A549 (cell line): ENCODE measurements at regions not wholly inside any gene's neighbourhood (a gene's known extent, or its start where the extent isn't known, plus 50 kb on each side); places are given as distances from the start of the nearest gene placed in this dataset.

ENCODE experiments used
- ATAC-seq, 2 experiments: fragments of 200-7000 bp in 1 of 2; fragments of >200 bp in 1 of 2; cut with Nextera tagmentation in 1 of 2; cut with Tn5 transposase in 1 of 2; 3 replicates each; pipeline versions ENCODE4 v1.8.0 to v1.9.1; 2018 to 2020; ENCODE audit warnings: mild to moderate bottlenecking in 1 of 2, moderate library complexity in 1 of 2
- CTCF ChIA-PET: fragments of 300-600 bp; sonication (Branson Sonifier 250); formaldehyde crosslinking; extraction: SDS; loops from one replicate; lab custom pipeline; 2021; ENCODE audit warnings: antibody characterized with exemption, inconsistent platforms; lab: Yijun Ruan, JAX
- POLR2A ChIA-PET: fragments of 350-600 bp; formaldehyde crosslinking; extraction: SDS; loops from one replicate; lab custom pipeline; 2021; ENCODE audit warnings: antibody characterized with exemption, inconsistent platforms; lab: Yijun Ruan, JAX
- DNase-seq, 2 experiments: peaks; one replicate each; pipeline versions ENCODE4 v3.0.0 to v3.0.0-alpha.2; 2011 to 2016; ENCODE audit warnings: low read depth in 1 of 2, low spot score in 1 of 2
- FAIRE-seq: peaks from 2 replicates; lab custom pipeline; 2011; peaks lifted over from hg19 to GRCh38; lab: Jason Lieb, UNC
- H3K27ac ChIP-seq, 2 experiments: fragments of >200 bp; sonication (Bioruptor Twin); formaldehyde crosslinking; 3 replicates each; pipeline ENCODE4 v1.5.1; 2016 to 2017
- H3K4me1 ChIP-seq: fragments of >200 bp; sonication (Bioruptor Twin); formaldehyde crosslinking; 3 replicates; pipeline ENCODE4 v1.6.1; 2016
- H3K4me2 ChIP-seq: fragments of >200 bp; sonication (Bioruptor Twin); formaldehyde crosslinking; 3 replicates; pipeline ENCODE4 v1.6.1; 2016
- H3K4me3 ChIP-seq: fragments of >200 bp; sonication (Bioruptor Twin); formaldehyde crosslinking; 3 replicates; pipeline ENCODE4 v1.5.1; 2016
- H3K9me3 ChIP-seq: fragments of >200 bp; sonication (Bioruptor Twin); formaldehyde crosslinking; 3 replicates; pipeline ENCODE4 v1.6.1; 2016
- CBX8 ChIP-seq: fragments of 200-600 bp; sonication (generic); IDR thresholded peaks from 2 replicates; pipeline ENCODE4 v1.6.1; 2016
- CEBPB ChIP-seq, 2 experiments: fragments of >200 bp in 1 of 2; sonication (Bioruptor Twin) in 1 of 2; formaldehyde crosslinking in 1 of 2; IDR thresholded peaks; 2 replicates each; pipeline ENCODE4 v1.6.1; 2012 to 2016
- EHF ChIP-seq: fragments of 250-450 bp; sonication (Bioruptor Pico); IDR thresholded peaks from 2 replicates; pipeline ENCODE4 v1.5.0; 2020; ENCODE audit warnings: mild to moderate bottlenecking
- GATA3 ChIP-seq: IDR thresholded peaks from 2 replicates; pipeline ENCODE4 v1.6.1; 2012; ENCODE audit warnings: borderline replicate concordance
- HDAC2 ChIP-seq: fragments of 200-600 bp; sonication (generic); IDR thresholded peaks from 2 replicates; pipeline ENCODE4 v1.6.1; 2016
- HEYL ChIP-seq: fragments of 250-450 bp; sonication (Bioruptor Pico); IDR thresholded peaks from 2 replicates; pipeline ENCODE4 v1.8.0; 2021; ENCODE audit warnings: mild to moderate bottlenecking, moderate library complexity
- HOXA7 ChIP-seq: fragments of 250-450 bp; sonication (Bioruptor Pico); IDR thresholded peaks from 2 replicates; pipeline ENCODE4 v1.5.0; 2020; ENCODE audit warnings: mild to moderate bottlenecking, moderate library complexity
- HOXB13 ChIP-seq: fragments of 250-450 bp; sonication (Bioruptor Pico); IDR thresholded peaks from 2 replicates; pipeline ENCODE4 v1.5.0; 2020; ENCODE audit warnings: low read depth, mild to moderate bottlenecking, moderate library complexity
- HOXB5 ChIP-seq: fragments of 250-450 bp; sonication (Bioruptor Pico); IDR thresholded peaks from 2 replicates; pipeline ENCODE4 v1.5.0; 2020; ENCODE audit warnings: mild to moderate bottlenecking, moderate library complexity
- KDM1A ChIP-seq: fragments of 200-600 bp; sonication (generic); IDR thresholded peaks from 2 replicates; pipeline ENCODE4 v1.6.1; 2016; ENCODE audit warnings: low read depth, mild to moderate bottlenecking
- MAFK ChIP-seq: fragments of 450-650 bp; IDR thresholded peaks from 2 replicates; pipeline ENCODE4 v1.6.1; 2014; ENCODE audit not compliant: partially characterized antibody
- MYC ChIP-seq: IDR thresholded peaks from 2 replicates; pipeline ENCODE4 v1.6.1; 2012; ENCODE audit warnings: mild to moderate bottlenecking, inconsistent platforms, low read length, improper control_type of control experiment, borderline replicate concordance
- NPAS2 ChIP-seq: fragments of 250-450 bp; sonication (Bioruptor Pico); IDR thresholded peaks from 2 replicates; pipeline ENCODE4 v1.8.0; 2022; ENCODE audit warnings: mild to moderate bottlenecking, moderate library complexity, borderline replicate concordance
- POLR2AphosphoS2 ChIP-seq: conservative IDR thresholded peaks from 2 replicates; pipeline ENCODE4 v1.6.1; 2012; ENCODE audit warnings: low read length, improper control_type of control experiment, inconsistent platforms
- RNF2 ChIP-seq: fragments of 200-600 bp; sonication (generic); IDR thresholded peaks from 2 replicates; pipeline ENCODE4 v1.6.1; 2016; ENCODE audit warnings: low read depth, mild to moderate bottlenecking, antibody characterized with exemption, moderate library complexity, borderline replicate concordance
- SREBF2 ChIP-seq: fragments of 450-650 bp; IDR thresholded peaks from 2 replicates; pipeline ENCODE4 v1.6.1; 2014; ENCODE audit warnings: mild to moderate bottlenecking, moderate library complexity
- TP53 ChIP-seq: fragments of 250-450 bp; sonication (Bioruptor Pico); IDR thresholded peaks from 2 replicates; pipeline ENCODE4 v1.5.0; 2021; ENCODE audit warnings: mild to moderate bottlenecking, moderate library complexity
- ZFP36 ChIP-seq: fragments of 450-650 bp; IDR thresholded peaks from 2 replicates; pipeline ENCODE4 v1.6.1; 2014; ENCODE audit warnings: borderline replicate concordance; ENCODE audit not compliant: partially characterized antibody
- ZNF302 ChIP-seq: fragments of 250-450 bp; sonication (Bioruptor Pico); IDR thresholded peaks from 2 replicates; pipeline ENCODE4 v1.9.0; 2021; ENCODE audit warnings: inconsistent platforms, mild to moderate bottlenecking, moderate library complexity
- TF ChIP-seq, protein P1 (sequence below): fragments of 250-450 bp; sonication (Bioruptor Pico); IDR thresholded peaks from 2 replicates; pipeline ENCODE4 v1.5.0; 2021; ENCODE audit warnings: mild to moderate bottlenecking, moderate library complexity, borderline replicate concordance
- TF ChIP-seq, protein P2 (sequence below): fragments of 250-450 bp; sonication (Bioruptor Pico); IDR thresholded peaks from 2 replicates; pipeline ENCODE4 v1.5.0; 2020; ENCODE audit warnings: low read depth, mild to moderate bottlenecking, moderate library complexity
- TF ChIP-seq, protein P3 (sequence below): fragments of >200 bp; sonication (Bioruptor Twin); formaldehyde crosslinking; IDR thresholded peaks from 2 replicates; pipeline ENCODE4 v1.6.1; 2016
- TF ChIP-seq, protein P4 (sequence below): IDR thresholded peaks from 2 replicates; pipeline ENCODE4 v1.6.1; 2012; ENCODE audit warnings: low read depth, borderline replicate concordance
- TF ChIP-seq, protein P5 (sequence below): fragments of >200 bp; sonication (Bioruptor Twin); formaldehyde crosslinking; IDR thresholded peaks from 3 replicates; pipeline ENCODE4 v1.5.1; 2016

DNA sequence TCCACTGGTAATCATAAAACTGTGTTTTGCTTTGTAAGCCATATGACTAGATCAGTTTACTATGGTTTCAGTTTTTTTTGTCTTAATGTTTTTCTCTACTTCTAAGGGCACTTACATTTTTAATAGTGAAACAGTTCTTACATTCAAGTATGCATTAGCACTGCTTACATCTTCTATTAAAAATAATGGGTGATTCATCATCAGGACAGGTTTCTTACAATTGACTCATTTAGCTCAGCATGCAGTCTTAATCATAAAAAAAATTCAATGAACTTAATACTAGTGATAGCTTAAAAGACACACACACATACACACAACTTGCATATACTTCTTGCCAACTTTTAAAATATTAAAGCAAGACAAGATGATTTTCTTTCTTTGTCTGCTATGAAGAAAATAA lies 845.7 kb upstream of the USP15 start:
- DNase-seq = no peak
- TF ChIP-seq TP53 (CRISPR knock-in tag) (no peak), MAFK (no peak), HOXB13 (CRISPR knock-in tag) (no peak), POLR2AphosphoS2 (no peak), EHF (CRISPR knock-in tag) (no peak), KDM1A (no peak), GATA3 (no peak), CBX8 (no peak), NPAS2 (no peak)
- TF ChIP-seq, protein P1, sequence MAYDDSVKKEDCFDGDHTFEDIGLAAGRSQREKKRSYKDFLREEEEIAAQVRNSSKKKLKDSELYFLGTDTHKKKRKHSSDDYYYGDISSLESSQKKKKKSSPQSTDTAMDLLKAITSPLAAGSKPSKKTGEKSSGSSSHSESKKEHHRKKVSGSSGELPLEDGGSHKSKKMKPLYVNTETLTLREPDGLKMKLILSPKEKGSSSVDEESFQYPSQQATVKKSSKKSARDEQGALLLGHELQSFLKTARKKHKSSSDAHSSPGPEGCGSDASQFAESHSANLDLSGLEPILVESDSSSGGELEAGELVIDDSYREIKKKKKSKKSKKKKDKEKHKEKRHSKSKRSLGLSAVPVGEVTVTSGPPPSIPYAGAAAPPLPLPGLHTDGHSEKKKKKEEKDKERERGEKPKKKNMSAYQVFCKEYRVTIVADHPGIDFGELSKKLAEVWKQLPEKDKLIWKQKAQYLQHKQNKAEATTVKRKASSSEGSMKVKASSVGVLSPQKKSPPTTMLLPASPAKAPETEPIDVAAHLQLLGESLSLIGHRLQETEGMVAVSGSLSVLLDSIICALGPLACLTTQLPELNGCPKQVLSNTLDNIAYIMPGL (CRISPR knock-in tag) = no peak
- TF ChIP-seq, protein P2, sequence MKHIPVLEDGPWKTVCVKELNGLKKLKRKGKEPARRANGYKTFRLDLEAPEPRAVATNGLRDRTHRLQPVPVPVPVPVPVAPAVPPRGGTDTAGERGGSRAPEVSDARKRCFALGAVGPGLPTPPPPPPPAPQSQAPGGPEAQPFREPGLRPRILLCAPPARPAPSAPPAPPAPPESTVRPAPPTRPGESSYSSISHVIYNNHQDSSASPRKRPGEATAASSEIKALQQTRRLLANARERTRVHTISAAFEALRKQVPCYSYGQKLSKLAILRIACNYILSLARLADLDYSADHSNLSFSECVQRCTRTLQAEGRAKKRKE (CRISPR knock-in tag) = no peak
- TF ChIP-seq, protein P3, sequence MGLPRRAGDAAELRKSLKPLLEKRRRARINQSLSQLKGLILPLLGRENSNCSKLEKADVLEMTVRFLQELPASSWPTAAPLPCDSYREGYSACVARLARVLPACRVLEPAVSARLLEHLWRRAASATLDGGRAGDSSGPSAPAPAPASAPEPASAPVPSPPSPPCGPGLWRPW = no peak
- Histone ChIP-seq H3K27ac (no peak overlapping the region), H3K9me3 (no peaks in the 10 kb centered on the region), H3K4me2 (no peak overlapping the region), H3K4me3 (no peak overlapping the region), H3K4me1 (no peaks in the 10 kb centered on the region)
- CTCF ChIA-PET = no interaction called here
- POLR2A ChIA-PET = no interaction called here
- FAIRE-seq = no peak
- ATAC-seq = no peak

DNA sequence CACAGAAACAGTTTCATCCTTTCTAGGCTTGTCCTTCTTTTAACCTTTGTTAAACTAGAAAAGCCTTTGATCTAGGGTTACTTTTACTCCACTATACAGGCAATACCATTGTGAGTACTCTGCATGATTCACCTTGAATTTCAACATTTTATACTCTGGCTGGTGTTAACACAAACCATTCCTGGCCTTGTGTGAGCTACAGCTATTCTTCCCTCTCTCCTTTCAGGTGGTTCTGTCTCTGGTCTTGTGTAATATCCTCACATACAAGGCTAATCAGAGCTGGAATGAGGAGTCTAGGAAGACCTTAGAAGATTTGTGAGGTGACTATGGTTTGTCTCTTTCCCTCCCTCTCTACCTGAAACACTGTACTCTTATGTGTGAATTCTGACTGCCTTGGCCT lies 837.4 kb upstream of the USP15 start:
- Histone ChIP-seq H3K27ac (no peak overlapping the region), H3K4me1 (no peaks in the 10 kb centered on the region), H3K4me2 (no peak overlapping the region), H3K4me3 (no peak overlapping the region), H3K9me3 (0 out of 3 replicates have a peak, but pooled peaks cover 5% of the 10 kb centered on the region)
- POLR2A ChIA-PET = no interaction called here
- TF ChIP-seq HOXA7 (CRISPR knock-in tag) (no peak), SREBF2 (no peak), RNF2 (no peak), MAFK (no peak), HDAC2 (no peak), HOXB5 (no peak), CBX8 (no peak), ZNF302 (no peak), MYC (no peak), ZFP36 (no peak), CEBPB (IDR thresholded peaks at IDR 0.05) (no peak), HOXB13 (CRISPR knock-in tag) (no peak), HEYL (CRISPR knock-in tag) (no peak)
- TF ChIP-seq, protein P4, sequence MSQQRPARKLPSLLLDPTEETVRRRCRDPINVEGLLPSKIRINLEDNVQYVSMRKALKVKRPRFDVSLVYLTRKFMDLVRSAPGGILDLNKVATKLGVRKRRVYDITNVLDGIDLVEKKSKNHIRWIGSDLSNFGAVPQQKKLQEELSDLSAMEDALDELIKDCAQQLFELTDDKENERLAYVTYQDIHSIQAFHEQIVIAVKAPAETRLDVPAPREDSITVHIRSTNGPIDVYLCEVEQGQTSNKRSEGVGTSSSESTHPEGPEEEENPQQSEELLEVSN = no peak
- TF ChIP-seq, protein P5, sequence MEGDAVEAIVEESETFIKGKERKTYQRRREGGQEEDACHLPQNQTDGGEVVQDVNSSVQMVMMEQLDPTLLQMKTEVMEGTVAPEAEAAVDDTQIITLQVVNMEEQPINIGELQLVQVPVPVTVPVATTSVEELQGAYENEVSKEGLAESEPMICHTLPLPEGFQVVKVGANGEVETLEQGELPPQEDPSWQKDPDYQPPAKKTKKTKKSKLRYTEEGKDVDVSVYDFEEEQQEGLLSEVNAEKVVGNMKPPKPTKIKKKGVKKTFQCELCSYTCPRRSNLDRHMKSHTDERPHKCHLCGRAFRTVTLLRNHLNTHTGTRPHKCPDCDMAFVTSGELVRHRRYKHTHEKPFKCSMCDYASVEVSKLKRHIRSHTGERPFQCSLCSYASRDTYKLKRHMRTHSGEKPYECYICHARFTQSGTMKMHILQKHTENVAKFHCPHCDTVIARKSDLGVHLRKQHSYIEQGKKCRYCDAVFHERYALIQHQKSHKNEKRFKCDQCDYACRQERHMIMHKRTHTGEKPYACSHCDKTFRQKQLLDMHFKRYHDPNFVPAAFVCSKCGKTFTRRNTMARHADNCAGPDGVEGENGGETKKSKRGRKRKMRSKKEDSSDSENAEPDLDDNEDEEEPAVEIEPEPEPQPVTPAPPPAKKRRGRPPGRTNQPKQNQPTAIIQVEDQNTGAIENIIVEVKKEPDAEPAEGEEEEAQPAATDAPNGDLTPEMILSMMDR = no peak
- no peak for ATAC-seq
- FAIRE-seq = no peak
- no peak for DNase-seq
- CTCF ChIA-PET = interaction anchor here (0.7 kb wide), 1 partner anchor 432 kb away, joined by 4 read pairs; no protein-coding TSS in a partner anchor
